ENCODE measurements at regions not wholly inside any gene's neighbourhood (a gene's known extent, or its start where the extent isn't known, plus 50 kb on each side); places are given as distances from the start of the nearest gene placed in this dataset.

DNA sequence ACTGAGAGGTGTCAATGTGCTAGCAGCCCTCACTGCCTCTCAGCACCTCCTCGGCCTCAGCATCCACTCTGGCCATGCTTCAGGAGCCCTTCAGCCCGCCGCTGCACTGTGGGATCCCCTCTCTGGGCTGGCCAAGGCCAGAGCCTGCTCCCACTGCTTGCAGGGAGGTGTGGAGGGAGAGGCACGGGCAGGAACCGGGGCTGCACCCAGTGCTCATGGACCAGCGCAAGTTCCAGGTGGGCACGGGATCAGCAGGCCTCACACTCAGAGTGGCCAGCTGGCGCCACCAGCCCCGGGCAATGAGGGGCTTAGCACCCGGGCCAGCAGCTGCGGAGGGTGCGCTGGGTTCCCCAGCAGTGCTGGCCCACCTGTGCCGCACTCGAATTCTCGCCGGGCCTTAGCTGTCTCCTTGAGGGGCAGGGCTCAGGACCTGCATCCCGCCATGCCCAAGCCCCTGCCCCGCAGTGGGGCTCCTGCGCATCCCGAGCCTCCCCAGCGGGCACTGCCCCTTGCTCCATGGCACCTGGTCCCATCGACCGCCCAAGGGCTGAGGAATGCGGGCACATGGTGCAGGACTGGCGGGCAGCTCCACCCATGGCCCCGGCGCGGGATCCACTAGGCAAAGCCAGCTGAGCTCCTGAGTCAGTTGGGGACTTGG, 80.4 kb upstream of the MANEA start:
- TF ChIP-seq, protein P1, sequence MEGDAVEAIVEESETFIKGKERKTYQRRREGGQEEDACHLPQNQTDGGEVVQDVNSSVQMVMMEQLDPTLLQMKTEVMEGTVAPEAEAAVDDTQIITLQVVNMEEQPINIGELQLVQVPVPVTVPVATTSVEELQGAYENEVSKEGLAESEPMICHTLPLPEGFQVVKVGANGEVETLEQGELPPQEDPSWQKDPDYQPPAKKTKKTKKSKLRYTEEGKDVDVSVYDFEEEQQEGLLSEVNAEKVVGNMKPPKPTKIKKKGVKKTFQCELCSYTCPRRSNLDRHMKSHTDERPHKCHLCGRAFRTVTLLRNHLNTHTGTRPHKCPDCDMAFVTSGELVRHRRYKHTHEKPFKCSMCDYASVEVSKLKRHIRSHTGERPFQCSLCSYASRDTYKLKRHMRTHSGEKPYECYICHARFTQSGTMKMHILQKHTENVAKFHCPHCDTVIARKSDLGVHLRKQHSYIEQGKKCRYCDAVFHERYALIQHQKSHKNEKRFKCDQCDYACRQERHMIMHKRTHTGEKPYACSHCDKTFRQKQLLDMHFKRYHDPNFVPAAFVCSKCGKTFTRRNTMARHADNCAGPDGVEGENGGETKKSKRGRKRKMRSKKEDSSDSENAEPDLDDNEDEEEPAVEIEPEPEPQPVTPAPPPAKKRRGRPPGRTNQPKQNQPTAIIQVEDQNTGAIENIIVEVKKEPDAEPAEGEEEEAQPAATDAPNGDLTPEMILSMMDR (IDR thresholded peaks at IDR 0.05; ENCODE audit: insufficient read depth, low read length): no peak
- TF ChIP-seq POLR2AphosphoS5 (IDR thresholded peaks at IDR 0.05; ENCODE audit: low read depth): no peak
- no peak for TF ChIP-seq SPI1 (IDR thresholded peaks at IDR 0.05; ENCODE audit: borderline replicate concordance, low read depth)
